GM21717 (cell line): ENCODE measurements at regions not wholly inside any gene's neighbourhood (a gene's known extent, or its start where the extent isn't known, plus 50 kb on each side); places are given as distances from the start of the nearest gene placed in this dataset.

ENCODE experiments used
- ATAC-seq: cut with Tn5 transposase; IDR thresholded peaks from one replicate; pipeline ENCODE4 v1.9.1; 2021; ENCODE audit warnings: mild to moderate bottlenecking, moderate library complexity; ENCODE audit not compliant: unreplicated experiment

GRCh38 chr10:61319386-61320256 lies 133.6 kb downstream of the TMEM26 start:
- no peak for ATAC-seq

GRCh38 chr10:61318429-61318828 lies 134.8 kb downstream of the TMEM26 start:
- ATAC-seq = no peak

GRCh38 chr10:61317706-61318105 lies 135.5 kb downstream of the TMEM26 start:
- ATAC-seq = no peak

GRCh38 chr10:61316676-61317265 lies 136.4 kb downstream of the TMEM26 start:
- no peak for ATAC-seq

GRCh38 chr10:61314273-61314672 lies 138.9 kb downstream of the TMEM26 start:
- no peak for ATAC-seq

- ATAC-seq = no peak
Measured at GRCh38 chr10:61313460-61313859, 139.7 kb downstream of the TMEM26 start.

GRCh38 chr10:61304746-61305145 lies 148.4 kb downstream of the TMEM26 start:
- ATAC-seq = no peak

GRCh38 chr10:61302124-61302523 lies 151.1 kb downstream of the TMEM26 start:
- ATAC-seq = no peak

- no peak for ATAC-seq
Measured at GRCh38 chr10:61301575-61301974, 151.6 kb downstream of the TMEM26 start.

- no peak for ATAC-seq
Measured at GRCh38 chr10:61299841-61300240, 153.3 kb downstream of the TMEM26 start.

- ATAC-seq = no peak
Measured at GRCh38 chr10:61299156-61299555, 154.0 kb downstream of the TMEM26 start.

GRCh38 chr10:61298194-61298593 lies 155.0 kb downstream of the TMEM26 start:
- no peak for ATAC-seq

GRCh38 chr10:61296161-61296560 lies 157.0 kb downstream of the TMEM26 start:
- ATAC-seq = no peak

GRCh38 chr10:61294131-61294530 lies 159.1 kb downstream of the TMEM26 start:
- no peak for ATAC-seq

GRCh38 chr10:61289813-61290212 lies 163.4 kb downstream of the TMEM26 start:
- no peak for ATAC-seq

- ATAC-seq = peak; percentile 100
Measured at GRCh38 chr10:61286686-61287085, 166.5 kb downstream of the TMEM26 start.

GRCh38 chr10:61285749-61286148 lies 167.4 kb downstream of the TMEM26 start:
- no peak for ATAC-seq

- ATAC-seq = no peak
Measured at GRCh38 chr10:61284222-61284890, 168.8 kb downstream of the TMEM26 start.

GRCh38 chr10:61283481-61284221 lies 169.5 kb downstream of the TMEM26 start:
- no peak for ATAC-seq

GRCh38 chr10:61283066-61283465 lies 170.1 kb downstream of the TMEM26 start:
- ATAC-seq = no peak

GRCh38 chr10:61280303-61280702 lies 172.9 kb downstream of the TMEM26 start:
- no peak for ATAC-seq
